Tibial nerve (tissue), 3 donors: ENCODE measurements at regions not wholly inside any gene's neighbourhood (a gene's known extent, or its start where the extent isn't known, plus 50 kb on each side); places are given as distances from the start of the nearest gene placed in this dataset.

Experiments used
- POLR2A ChIP-seq, 2 donors: fragments of 450-650 bp; IDR thresholded peaks; one replicate each; pipeline ENCODE4 v1.6.1; 2017; ENCODE audit warnings: antibody characterized with exemption in 2 of 2, mild to moderate bottlenecking in 2 of 2, moderate library complexity in 2 of 2
- TF ChIP-seq, protein P1 (sequence below), 5 experiments: fragments of 200-600 bp in 3 of 5; fragments of 450-650 bp in 2 of 5; sonication (generic) in 3 of 5; IDR thresholded peaks; one replicate each; pipeline ENCODE4 v1.5.1; 2016 to 2019; ENCODE audit warnings: antibody characterized with exemption in 5 of 5, mild to moderate bottlenecking in 3 of 5, moderate library complexity in 2 of 5

GRCh38 chr14:22505309-22505696 lies 83.7 kb downstream of the DAD1 start:
- TF ChIP-seq, protein P1, sequence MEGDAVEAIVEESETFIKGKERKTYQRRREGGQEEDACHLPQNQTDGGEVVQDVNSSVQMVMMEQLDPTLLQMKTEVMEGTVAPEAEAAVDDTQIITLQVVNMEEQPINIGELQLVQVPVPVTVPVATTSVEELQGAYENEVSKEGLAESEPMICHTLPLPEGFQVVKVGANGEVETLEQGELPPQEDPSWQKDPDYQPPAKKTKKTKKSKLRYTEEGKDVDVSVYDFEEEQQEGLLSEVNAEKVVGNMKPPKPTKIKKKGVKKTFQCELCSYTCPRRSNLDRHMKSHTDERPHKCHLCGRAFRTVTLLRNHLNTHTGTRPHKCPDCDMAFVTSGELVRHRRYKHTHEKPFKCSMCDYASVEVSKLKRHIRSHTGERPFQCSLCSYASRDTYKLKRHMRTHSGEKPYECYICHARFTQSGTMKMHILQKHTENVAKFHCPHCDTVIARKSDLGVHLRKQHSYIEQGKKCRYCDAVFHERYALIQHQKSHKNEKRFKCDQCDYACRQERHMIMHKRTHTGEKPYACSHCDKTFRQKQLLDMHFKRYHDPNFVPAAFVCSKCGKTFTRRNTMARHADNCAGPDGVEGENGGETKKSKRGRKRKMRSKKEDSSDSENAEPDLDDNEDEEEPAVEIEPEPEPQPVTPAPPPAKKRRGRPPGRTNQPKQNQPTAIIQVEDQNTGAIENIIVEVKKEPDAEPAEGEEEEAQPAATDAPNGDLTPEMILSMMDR (IDR thresholded peaks at IDR 0.05), result no peak
- no peak for TF ChIP-seq POLR2A (IDR thresholded peaks at IDR 0.05)
